ENCODE measurements at regions not wholly inside any gene's neighbourhood (a gene's known extent, or its start where the extent isn't known, plus 50 kb on each side); places are given as distances from the start of the nearest gene placed in this dataset.

DNA sequence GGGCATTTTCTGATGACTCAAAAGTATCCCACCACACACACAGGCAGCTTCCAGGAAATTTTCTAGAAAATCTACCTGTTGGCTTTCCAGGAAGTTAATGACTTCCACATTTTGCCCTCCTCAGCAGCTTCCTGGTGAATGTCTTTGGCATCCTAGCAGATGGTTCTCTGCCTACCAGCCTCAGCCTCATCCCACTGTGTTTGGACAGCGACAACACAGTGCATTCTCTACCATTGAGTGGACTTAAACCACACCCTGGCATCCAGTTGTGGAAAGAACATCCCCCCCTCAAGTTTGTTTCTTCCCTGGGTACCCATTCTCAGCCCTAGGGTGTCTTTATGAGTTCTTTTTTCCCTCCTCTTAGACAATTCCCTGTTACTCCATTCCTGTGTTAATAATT is 50.8 kb upstream of the GADL1 start:
- DNase-seq (ENCODE audit: insufficient read length, low spot score) = no peak
- FAIRE-seq = no peak

DNA sequence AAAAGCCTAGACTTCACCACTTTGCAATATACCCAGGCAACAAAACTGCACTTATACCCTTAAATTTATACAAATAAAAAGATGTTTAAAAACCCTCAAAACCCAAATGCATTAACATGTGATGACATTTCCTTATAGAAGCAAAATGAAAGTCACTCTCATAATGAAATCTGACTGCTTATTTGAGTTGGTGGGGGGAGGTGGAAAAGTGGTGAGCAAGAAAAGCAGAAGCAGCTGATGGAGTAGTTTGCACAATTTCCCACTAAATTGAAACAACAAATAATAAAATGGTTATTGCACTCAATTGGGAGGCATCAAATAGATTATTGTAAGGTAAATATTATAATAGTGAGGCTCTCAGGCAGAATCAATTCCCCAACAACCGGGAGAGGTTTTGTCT is 54.0 kb upstream of the GADL1 start:
- DNase-seq (ENCODE audit: insufficient read length, low spot score) (no peak), FAIRE-seq (no peak)
- TF ChIP-seq, protein P1, sequence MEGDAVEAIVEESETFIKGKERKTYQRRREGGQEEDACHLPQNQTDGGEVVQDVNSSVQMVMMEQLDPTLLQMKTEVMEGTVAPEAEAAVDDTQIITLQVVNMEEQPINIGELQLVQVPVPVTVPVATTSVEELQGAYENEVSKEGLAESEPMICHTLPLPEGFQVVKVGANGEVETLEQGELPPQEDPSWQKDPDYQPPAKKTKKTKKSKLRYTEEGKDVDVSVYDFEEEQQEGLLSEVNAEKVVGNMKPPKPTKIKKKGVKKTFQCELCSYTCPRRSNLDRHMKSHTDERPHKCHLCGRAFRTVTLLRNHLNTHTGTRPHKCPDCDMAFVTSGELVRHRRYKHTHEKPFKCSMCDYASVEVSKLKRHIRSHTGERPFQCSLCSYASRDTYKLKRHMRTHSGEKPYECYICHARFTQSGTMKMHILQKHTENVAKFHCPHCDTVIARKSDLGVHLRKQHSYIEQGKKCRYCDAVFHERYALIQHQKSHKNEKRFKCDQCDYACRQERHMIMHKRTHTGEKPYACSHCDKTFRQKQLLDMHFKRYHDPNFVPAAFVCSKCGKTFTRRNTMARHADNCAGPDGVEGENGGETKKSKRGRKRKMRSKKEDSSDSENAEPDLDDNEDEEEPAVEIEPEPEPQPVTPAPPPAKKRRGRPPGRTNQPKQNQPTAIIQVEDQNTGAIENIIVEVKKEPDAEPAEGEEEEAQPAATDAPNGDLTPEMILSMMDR (IDR thresholded peaks at IDR 0.05; ENCODE audit: insufficient read depth, missing control alignments) = no peak

More for the DNA sequence above, 50.8 kb upstream of the GADL1 start:
- TF ChIP-seq, protein P1 (IDR thresholded peaks at IDR 0.05; ENCODE audit: insufficient read depth, missing control alignments) = no peak

DNA sequence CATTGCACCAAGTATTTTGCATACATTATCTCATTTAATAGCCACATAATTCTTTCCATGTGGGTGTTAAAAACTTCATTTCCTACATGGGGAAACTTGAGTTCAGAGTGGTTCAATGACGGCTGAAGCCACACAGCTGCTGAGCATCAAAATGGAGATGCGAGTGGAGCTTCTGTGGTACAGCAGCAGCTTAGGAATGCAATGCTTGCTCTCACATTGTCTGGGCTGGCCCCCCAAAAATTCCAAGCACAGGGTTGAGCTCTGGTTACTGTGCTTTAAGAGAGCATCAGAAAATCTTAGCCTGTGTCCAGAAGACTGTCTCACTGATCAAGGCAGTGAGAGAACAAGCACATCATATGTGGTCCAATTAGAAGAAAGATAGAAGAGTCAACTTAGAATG is 57.4 kb upstream of the GADL1 start:
- FAIRE-seq (no peak), DNase-seq (ENCODE audit: insufficient read length, low spot score) (no peak)
- TF ChIP-seq, protein P1 (IDR thresholded peaks at IDR 0.05; ENCODE audit: insufficient read depth, missing control alignments) = no peak

DNA sequence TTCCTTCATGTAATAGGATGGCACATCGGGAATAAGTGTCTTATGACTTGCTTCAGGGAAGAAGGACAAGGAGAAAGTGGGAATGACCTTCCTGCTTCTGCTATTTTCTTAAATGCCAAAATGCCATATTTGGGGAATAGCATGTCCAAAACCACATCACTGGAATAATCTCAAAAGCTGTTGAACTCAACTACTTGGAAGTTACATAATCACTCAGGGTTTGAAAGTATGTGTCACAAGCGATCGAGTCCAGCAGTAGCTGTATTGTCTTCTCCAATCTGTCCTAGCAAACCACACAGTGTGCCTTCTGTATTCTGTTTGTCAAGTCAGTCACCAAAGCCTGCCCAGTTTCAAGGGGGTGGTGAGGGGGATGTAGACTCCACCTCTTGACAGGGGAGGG is 58.3 kb upstream of the GADL1 start:
- FAIRE-seq = no peak
- TF ChIP-seq, protein P1 (IDR thresholded peaks at IDR 0.05; ENCODE audit: insufficient read depth, missing control alignments) = no peak
- DNase-seq (ENCODE audit: insufficient read length, low spot score) = no peak

DNA sequence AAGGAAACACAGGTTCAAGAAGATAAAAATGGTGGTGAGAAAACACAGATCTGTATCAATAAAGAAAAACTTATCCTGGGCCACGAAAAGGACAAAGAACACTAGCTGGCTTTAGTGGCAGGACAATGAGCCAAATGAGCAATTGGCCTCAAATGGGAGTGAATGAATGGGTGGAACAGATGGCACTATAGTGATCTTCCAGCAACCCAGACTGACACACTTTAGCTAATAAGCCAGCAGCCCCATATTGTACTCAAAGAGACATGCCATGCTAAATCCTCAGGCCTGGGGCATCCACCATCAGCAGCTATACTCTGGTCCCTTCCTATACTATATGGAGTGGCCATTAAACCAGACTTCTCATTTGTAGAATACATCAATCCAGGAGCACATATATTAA is 60.0 kb upstream of the GADL1 start:
- FAIRE-seq (no peak), DNase-seq (ENCODE audit: insufficient read length, low spot score) (no peak)
- TF ChIP-seq, protein P1 (IDR thresholded peaks at IDR 0.05; ENCODE audit: insufficient read depth, missing control alignments) = no peak

DNA sequence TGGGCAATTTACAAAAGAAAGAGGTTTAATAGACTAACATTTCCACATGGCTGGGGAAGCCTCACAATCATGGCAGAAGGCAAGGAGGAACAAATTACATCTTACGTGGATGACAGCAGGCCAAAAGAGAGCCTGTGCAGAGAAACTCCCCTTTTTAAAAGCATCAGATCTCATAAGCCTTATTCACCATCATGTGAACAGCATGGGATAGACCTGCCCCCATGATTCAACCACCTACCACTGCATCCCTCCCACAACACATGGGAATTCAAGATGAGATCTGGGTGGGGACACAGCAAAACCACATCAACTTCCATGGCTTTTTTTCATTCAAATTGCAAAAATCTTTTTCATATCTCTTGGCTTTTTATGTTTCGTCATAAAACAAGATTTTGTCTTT is 67.6 kb upstream of the GADL1 start:
- DNase-seq (ENCODE audit: insufficient read length, low spot score) = no peak
- FAIRE-seq = no peak
- TF ChIP-seq, protein P1 (IDR thresholded peaks at IDR 0.05; ENCODE audit: insufficient read depth, missing control alignments) = no peak

DNA sequence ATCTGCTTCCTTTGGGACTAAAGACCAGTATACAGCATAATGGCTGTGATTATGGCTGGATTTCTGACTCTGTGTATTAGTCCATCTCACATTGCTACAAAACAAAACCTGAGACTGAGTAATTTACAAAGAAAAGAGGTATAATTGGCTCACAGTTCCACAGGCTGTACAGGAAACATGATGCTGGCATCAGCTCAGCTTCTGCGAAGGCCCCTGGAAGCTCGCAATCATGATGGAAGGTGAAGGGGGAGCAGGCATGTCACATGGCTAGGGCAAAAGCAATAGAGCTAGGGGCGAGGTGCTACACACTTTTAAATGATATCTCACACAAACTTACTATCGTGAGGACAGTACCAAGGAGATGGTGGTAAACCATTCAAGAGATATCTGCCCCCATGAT is 68.0 kb upstream of the GADL1 start:
- DNase-seq (ENCODE audit: insufficient read length, low spot score) = no peak
- no peak for FAIRE-seq
- TF ChIP-seq, protein P1 (IDR thresholded peaks at IDR 0.05; ENCODE audit: insufficient read depth, missing control alignments) = no peak

All from D721Med (cell line).